ENCODE measurements at regions not wholly inside any gene's neighbourhood (a gene's known extent, or its start where the extent isn't known, plus 50 kb on each side); places are given as distances from the start of the nearest gene placed in this dataset.

GRCh38 chr2:17181051-17181752 lies 337.0 kb downstream of the RAD51AP2 start:
- Histone ChIP-seq H3K9me3 (ENCODE audit: control insufficient read depth in 2 of 3, low read length in 3 of 3) (no peaks in the 10 kb centered on the region), H3K4me3 (ENCODE audit: low read length) (no peak overlapping the region), H3K27me3 (ENCODE audit: control insufficient read depth in 2 of 2, insufficient read depth in 2 of 2, low read length in 2 of 2) (no peaks in the 10 kb centered on the region), H3K27ac (ENCODE audit: low read depth, low read length) (no peak overlapping the region), H3K36me3 (ENCODE audit: control insufficient read depth in 2 of 3, insufficient read depth in 3 of 3, low read length in 3 of 3) (no peaks in the 10 kb centered on the region), H3K4me1 (ENCODE audit: control insufficient read depth in 2 of 2, insufficient read depth in 2 of 2, low read length in 2 of 2) (no peaks in the 10 kb centered on the region)
- Mint-ChIP-seq H3K27me3 (no peaks in the 10 kb centered on the region), H3K27ac (no peak overlapping the region), H3K4me3 (no peak overlapping the region), H3K4me1 (no peaks in the 10 kb centered on the region), H3K9me3 (peaks cover 0 to 4% (median 0%) of the 10 kb centered on the region in 11 donors), H3K36me3 (no peaks in the 10 kb centered on the region)
- ChIA-PET POLR2A (no interaction called here), CTCF (no interaction called here)
- intact Hi-C loops (cut with micrococcal nuclease): no loop called here
- ATAC-seq: no peak
- no peak for DNase-seq

GRCh38 chr2:17179145-17179808 lies 339.0 kb downstream of the RAD51AP2 start:
- intact Hi-C loops (cut with micrococcal nuclease): no loop called here
- no peak overlapping the region for H3K27ac Mint-ChIP-seq

GRCh38 chr2:17177088-17177487 lies 341.2 kb downstream of the RAD51AP2 start:
- intact Hi-C loops (cut with micrococcal nuclease): no loop called here
- Mint-ChIP-seq H3K4me1 (no peaks in the 10 kb centered on the region), H3K4me3 (no peak overlapping the region), H3K27ac (no peak overlapping the region), H3K9me3 (peaks cover 0 to 4% (median 0%) of the 10 kb centered on the region in 11 donors), H3K27me3 (no peaks in the 10 kb centered on the region), H3K36me3 (no peaks in the 10 kb centered on the region)
- POLR2A ChIA-PET: no interaction called here
- CTCF ChIA-PET: no interaction called here
- no peak overlapping the region for H3K27ac ChIP-seq (ENCODE audit: low read depth, low read length)
- ATAC-seq (no peak), DNase-seq (no peak)
- H3K9me3 ChIP-seq (ENCODE audit: control insufficient read depth in 2 of 3, low read length in 3 of 3): no peaks in the 10 kb centered on the region
- H3K27me3 ChIP-seq (ENCODE audit: control insufficient read depth in 2 of 2, insufficient read depth in 2 of 2, low read length in 2 of 2): no peaks in the 10 kb centered on the region
- no peaks in the 10 kb centered on the region for H3K4me1 ChIP-seq (ENCODE audit: control insufficient read depth in 2 of 2, insufficient read depth in 2 of 2, low read length in 2 of 2)
- H3K4me3 ChIP-seq (ENCODE audit: low read length): no peak overlapping the region
- H3K36me3 ChIP-seq (ENCODE audit: control insufficient read depth in 2 of 3, insufficient read depth in 3 of 3, low read length in 3 of 3): no peaks in the 10 kb centered on the region

More at GRCh38 chr2:17179145-17179808, 339.0 kb downstream of the RAD51AP2 start:
- Histone ChIP-seq H3K36me3 (ENCODE audit: control insufficient read depth in 2 of 3, insufficient read depth in 3 of 3, low read length in 3 of 3) (no peaks in the 10 kb centered on the region), H3K4me1 (ENCODE audit: control insufficient read depth in 2 of 2, insufficient read depth in 2 of 2, low read length in 2 of 2) (no peaks in the 10 kb centered on the region), H3K4me3 (ENCODE audit: low read length) (no peak overlapping the region), H3K27ac (ENCODE audit: low read depth, low read length) (no peak overlapping the region), H3K9me3 (ENCODE audit: control insufficient read depth in 2 of 3, low read length in 3 of 3) (no peaks in the 10 kb centered on the region), H3K27me3 (ENCODE audit: control insufficient read depth in 2 of 2, insufficient read depth in 2 of 2, low read length in 2 of 2) (no peaks in the 10 kb centered on the region)
- ATAC-seq (no peak), DNase-seq (no peak)
- Mint-ChIP-seq H3K36me3 (no peaks in the 10 kb centered on the region), H3K27me3 (no peaks in the 10 kb centered on the region), H3K4me1 (no peaks in the 10 kb centered on the region), H3K4me3 (no peak overlapping the region), H3K9me3 (peaks cover 0 to 4% (median 0%) of the 10 kb centered on the region in 11 donors)
- POLR2A ChIA-PET: no interaction called here
- CTCF ChIA-PET: no interaction called here

GRCh38 chr2:17171446-17172049 lies 346.7 kb downstream of the RAD51AP2 start:
- H3K27me3 ChIP-seq (ENCODE audit: control insufficient read depth in 2 of 2, insufficient read depth in 2 of 2, low read length in 2 of 2): no peaks in the 10 kb centered on the region
- intact Hi-C loops (cut with micrococcal nuclease): no loop called here
- H3K4me1 ChIP-seq (ENCODE audit: control insufficient read depth in 2 of 2, insufficient read depth in 2 of 2, low read length in 2 of 2): no peaks in the 10 kb centered on the region
- H3K4me3 ChIP-seq (ENCODE audit: low read length): no peak overlapping the region
- H3K36me3 ChIP-seq (ENCODE audit: control insufficient read depth in 2 of 3, insufficient read depth in 3 of 3, low read length in 3 of 3): no peaks in the 10 kb centered on the region
- no peaks in the 10 kb centered on the region for H3K4me1 Mint-ChIP-seq
- DNase-seq: no peak
- H3K36me3 Mint-ChIP-seq: no peaks in the 10 kb centered on the region
- CTCF ChIA-PET: no interaction called here
- no peaks in the 10 kb centered on the region for H3K27me3 Mint-ChIP-seq
- POLR2A ChIA-PET: no interaction called here
- peaks cover 0 to 12% (median 2%) of the 10 kb centered on the region in 11 donors for H3K9me3 Mint-ChIP-seq
- H3K27ac ChIP-seq (ENCODE audit: low read depth, low read length): no peak overlapping the region
- no peak overlapping the region for H3K27ac Mint-ChIP-seq
- H3K4me3 Mint-ChIP-seq: no peak overlapping the region
- H3K9me3 ChIP-seq (ENCODE audit: control insufficient read depth in 2 of 3, low read length in 3 of 3): no peaks in the 10 kb centered on the region
- ATAC-seq: no peak

- Histone ChIP-seq H3K27ac (ENCODE audit: low read depth, low read length) (no peak overlapping the region), H3K27me3 (ENCODE audit: control insufficient read depth in 2 of 2, insufficient read depth in 2 of 2, low read length in 2 of 2) (no peaks in the 10 kb centered on the region), H3K36me3 (ENCODE audit: control insufficient read depth in 2 of 3, insufficient read depth in 3 of 3, low read length in 3 of 3) (no peaks in the 10 kb centered on the region), H3K4me1 (ENCODE audit: control insufficient read depth in 2 of 2, insufficient read depth in 2 of 2, low read length in 2 of 2) (no peaks in the 10 kb centered on the region), H3K9me3 (ENCODE audit: control insufficient read depth in 2 of 3, low read length in 3 of 3) (no peaks in the 10 kb centered on the region), H3K4me3 (ENCODE audit: low read length) (no peak overlapping the region)
- no peak for ATAC-seq
- POLR2A ChIA-PET: interaction anchor here (0.8 kb wide), 1 partner anchor 37 kb away, joined by 3 read pairs; no protein-coding TSS in a partner anchor
- no peak overlapping the region for H3K27ac Mint-ChIP-seq
- DNase-seq: no peak
- CTCF ChIA-PET: no interaction called here
- no peak overlapping the region for H3K4me3 Mint-ChIP-seq
- no peaks in the 10 kb centered on the region for H3K4me1 Mint-ChIP-seq
- H3K9me3 Mint-ChIP-seq: peaks cover 0 to 20% (median 2%) of the 10 kb centered on the region in 11 donors
- no peaks in the 10 kb centered on the region for H3K27me3 Mint-ChIP-seq
- intact Hi-C loops (cut with micrococcal nuclease): no loop called here
- no peaks in the 10 kb centered on the region for H3K36me3 Mint-ChIP-seq
Measured at GRCh38 chr2:17166506-17166905, 351.7 kb downstream of the RAD51AP2 start.

- no peaks in the 10 kb centered on the region for H3K36me3 Mint-ChIP-seq
- H3K36me3 ChIP-seq (ENCODE audit: control insufficient read depth in 2 of 3, insufficient read depth in 3 of 3, low read length in 3 of 3): no peaks in the 10 kb centered on the region
- H3K4me1 ChIP-seq (ENCODE audit: control insufficient read depth in 2 of 2, insufficient read depth in 2 of 2, low read length in 2 of 2): no peaks in the 10 kb centered on the region
- ChIA-PET POLR2A (no interaction called here), CTCF (no interaction called here)
- no peak overlapping the region for H3K27ac ChIP-seq (ENCODE audit: low read depth, low read length)
- H3K27me3 Mint-ChIP-seq: no peaks in the 10 kb centered on the region
- no peaks in the 10 kb centered on the region for H3K9me3 ChIP-seq (ENCODE audit: control insufficient read depth in 2 of 3, low read length in 3 of 3)
- H3K4me1 Mint-ChIP-seq: no peaks in the 10 kb centered on the region
- intact Hi-C loops (cut with micrococcal nuclease): no loop called here
- H3K27ac Mint-ChIP-seq: no peak overlapping the region
- H3K9me3 Mint-ChIP-seq: peaks cover 0 to 20% (median 0%) of the 10 kb centered on the region in 11 donors
- H3K4me3 Mint-ChIP-seq: no peak overlapping the region
- no peak for DNase-seq
- H3K27me3 ChIP-seq (ENCODE audit: control insufficient read depth in 2 of 2, insufficient read depth in 2 of 2, low read length in 2 of 2): no peaks in the 10 kb centered on the region
- ATAC-seq: no peak
- H3K4me3 ChIP-seq (ENCODE audit: low read length): no peak overlapping the region
Measured at GRCh38 chr2:17164550-17164949, 353.7 kb downstream of the RAD51AP2 start.

GRCh38 chr2:17163638-17164037 lies 354.6 kb downstream of the RAD51AP2 start:
- intact Hi-C loops (cut with micrococcal nuclease): no loop called here
- Histone ChIP-seq H3K27me3 (ENCODE audit: control insufficient read depth in 2 of 2, insufficient read depth in 2 of 2, low read length in 2 of 2) (no peaks in the 10 kb centered on the region), H3K9me3 (ENCODE audit: control insufficient read depth in 2 of 3, low read length in 3 of 3) (no peaks in the 10 kb centered on the region), H3K36me3 (ENCODE audit: control insufficient read depth in 2 of 3, insufficient read depth in 3 of 3, low read length in 3 of 3) (no peaks in the 10 kb centered on the region), H3K4me1 (ENCODE audit: control insufficient read depth in 2 of 2, insufficient read depth in 2 of 2, low read length in 2 of 2) (no peaks in the 10 kb centered on the region), H3K4me3 (ENCODE audit: low read length) (no peak overlapping the region), H3K27ac (ENCODE audit: low read depth, low read length) (no peak overlapping the region)
- Mint-ChIP-seq H3K9me3 (peaks cover 0 to 20% (median 0%) of the 10 kb centered on the region in 11 donors), H3K4me1 (no peaks in the 10 kb centered on the region), H3K36me3 (no peaks in the 10 kb centered on the region), H3K27me3 (no peaks in the 10 kb centered on the region), H3K4me3 (no peak overlapping the region), H3K27ac (no peak overlapping the region)
- ATAC-seq: no peak
- CTCF ChIA-PET: no interaction called here
- DNase-seq: no peak
- POLR2A ChIA-PET: no interaction called here

All from naive thymus-derived CD4-positive, alpha-beta T cell (primary cell).